Middle frontal gyrus (tissue), 1 donor: ENCODE measurements at regions not wholly inside any gene's neighbourhood (a gene's known extent, or its start where the extent isn't known, plus 50 kb on each side); places are given as distances from the start of the nearest gene placed in this dataset.

Source experiments
- DNase-seq: peaks from one replicate; pipeline ENCODE4 v3.0.0-alpha.2; 2015; ENCODE audit warnings: low spot score; ENCODE audit errors: extremely low spot score

DNA sequence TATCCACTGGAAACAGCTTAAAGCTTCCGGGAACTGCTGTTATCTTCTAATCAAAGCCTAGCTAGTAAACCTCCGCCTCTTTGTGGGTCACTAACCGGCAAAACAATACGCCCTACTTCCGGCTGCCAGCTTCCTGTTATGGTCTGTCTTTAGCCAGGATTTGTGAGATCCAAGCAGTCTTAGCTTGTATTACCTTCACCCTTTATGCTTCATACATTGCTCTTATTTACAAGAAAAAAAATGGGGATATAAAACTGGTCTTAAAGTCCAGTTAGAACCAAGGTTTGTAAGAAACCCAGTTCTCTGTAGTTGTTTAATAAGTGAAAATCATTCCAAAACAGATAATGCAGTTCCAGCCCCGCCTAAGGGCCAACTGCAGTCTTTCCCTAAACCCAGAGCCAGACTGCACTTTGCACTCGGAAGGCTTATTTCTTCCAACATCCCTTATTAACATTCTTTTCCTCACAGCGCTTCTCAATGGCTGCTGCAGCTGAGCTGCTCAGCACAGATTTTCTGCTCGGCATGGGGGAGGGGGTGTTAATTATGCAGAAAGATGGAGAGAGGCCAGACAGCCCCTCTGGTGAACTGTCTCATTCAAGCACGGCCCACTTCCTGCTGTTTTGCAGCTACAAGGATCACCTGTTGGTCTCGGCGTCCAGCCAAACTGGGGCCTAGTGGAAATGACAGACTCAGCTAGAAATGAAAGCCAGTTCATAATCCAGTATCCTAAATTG, 368.4 kb downstream of the KLF12 start:
- peak; percentile 37 for DNase-seq

DNA sequence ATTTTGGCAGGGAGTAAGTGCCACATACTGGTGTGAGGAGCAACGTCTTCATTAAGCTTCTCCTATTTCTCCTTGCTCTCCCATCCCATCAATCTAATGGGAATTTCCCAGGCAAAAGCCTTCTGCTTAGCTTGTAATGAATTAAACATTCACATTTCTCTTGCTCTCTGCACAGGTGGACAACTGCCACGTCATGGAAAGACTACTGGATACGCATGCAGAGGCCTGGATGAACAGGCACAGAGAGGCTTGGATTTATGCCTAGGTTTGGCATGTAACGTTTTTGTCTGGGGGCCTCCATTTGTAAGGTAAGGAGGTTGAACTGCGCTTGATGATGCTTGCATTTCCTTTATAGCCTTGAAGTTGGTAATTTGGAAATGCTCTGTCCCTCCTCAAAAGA, 374.8 kb downstream of the KLF12 start:
- no peak for DNase-seq

DNA sequence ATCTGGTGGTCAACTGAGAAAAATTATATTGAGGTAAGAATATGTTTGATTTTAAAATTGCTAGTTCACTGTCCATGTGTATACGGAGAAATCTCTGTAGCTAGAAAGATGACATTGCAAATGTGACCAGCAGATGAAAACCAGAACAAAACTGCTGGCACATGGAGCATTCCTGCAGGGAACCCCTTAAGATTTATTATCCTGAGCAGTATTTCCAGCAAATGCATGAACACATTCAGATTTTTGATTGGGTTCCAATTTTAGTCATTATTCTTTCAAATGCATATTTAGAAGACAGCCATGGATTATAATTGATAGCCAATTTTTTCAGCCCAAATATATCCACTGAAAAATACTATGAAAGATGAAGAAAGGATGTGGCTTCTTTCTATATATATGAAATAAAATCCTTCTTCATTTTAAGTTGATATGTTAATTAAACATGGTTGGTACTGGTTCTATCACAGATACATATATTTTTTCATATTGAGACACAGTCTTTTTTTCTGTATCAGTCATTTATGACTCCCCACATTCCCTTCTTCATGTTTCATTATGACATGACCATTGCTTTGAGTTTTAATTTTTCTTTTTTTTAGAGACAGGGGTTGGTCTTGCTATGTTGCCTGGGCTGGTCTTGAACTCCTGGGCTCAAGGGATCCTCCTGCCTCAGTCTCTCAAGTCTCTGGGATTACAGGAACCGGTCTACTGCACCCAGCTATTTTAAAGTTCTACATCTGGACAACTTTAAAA, 376.5 kb downstream of the KLF12 start:
- no peak for DNase-seq

DNA sequence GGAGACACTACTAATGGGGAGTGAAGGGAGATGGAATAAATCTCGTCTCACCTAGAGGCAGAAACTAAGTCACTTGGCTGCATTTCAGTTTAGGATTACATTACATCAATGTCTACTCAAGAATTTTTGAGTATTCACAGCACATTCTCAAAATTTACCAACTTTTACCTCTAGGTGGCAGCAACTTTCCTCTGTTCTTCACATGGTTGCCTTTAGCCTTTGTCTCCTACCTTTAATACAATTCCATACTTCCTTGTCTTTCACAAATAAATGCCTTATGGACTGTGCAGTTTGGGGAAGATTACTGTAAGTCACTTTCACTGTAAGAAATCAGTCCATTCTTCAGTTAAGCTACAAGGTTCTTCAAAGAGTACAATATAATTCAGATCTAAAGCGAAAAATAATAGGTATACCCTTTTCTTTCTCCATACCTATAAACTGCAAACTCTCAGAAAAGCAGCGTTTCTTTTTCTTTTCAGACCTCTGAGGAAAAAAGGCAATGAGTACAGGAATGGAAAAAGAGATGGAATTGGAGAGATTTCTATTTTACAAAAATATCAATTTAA, 379.4 kb downstream of the KLF12 start:
- DNase-seq, result peak; percentile 68

DNA sequence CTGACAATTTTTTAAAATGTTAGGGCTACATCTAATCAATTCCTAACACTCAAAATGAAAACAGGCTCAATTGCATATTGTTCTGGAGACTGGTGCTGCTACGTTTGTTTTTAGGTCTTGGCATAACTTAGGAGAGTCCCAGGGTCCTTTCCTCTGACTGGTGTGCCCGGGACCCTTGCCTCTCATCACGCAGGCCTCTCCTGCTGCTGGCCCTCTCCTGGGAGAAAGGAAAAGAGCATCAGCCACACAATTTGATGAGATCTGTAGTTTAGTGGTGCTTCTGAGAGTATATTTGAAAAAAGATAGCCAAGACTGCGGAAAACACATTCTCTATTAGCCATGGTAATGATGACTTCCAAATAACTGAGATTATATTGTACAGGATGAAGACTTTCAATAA, 380.0 kb downstream of the KLF12 start:
- no peak for DNase-seq

DNA sequence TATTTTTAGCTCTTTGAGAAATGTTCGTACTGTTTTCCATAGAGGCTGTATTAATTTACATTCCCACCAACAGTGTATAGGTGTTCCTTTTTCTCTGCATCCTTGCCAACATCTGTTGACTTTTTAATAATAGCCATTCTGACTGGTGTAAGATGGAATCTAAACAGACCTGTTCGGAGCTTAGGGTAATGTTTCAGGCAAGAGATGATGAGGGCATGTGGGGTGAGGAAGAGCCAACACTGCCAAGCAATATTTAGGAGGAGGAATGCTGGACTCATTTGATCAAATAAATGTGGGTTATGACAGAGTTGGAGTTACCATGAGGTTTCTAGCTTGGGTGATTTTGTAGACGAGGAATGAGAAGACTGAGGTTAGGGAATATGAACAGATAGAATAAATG, 382.9 kb downstream of the KLF12 start:
- no peak for DNase-seq

DNA sequence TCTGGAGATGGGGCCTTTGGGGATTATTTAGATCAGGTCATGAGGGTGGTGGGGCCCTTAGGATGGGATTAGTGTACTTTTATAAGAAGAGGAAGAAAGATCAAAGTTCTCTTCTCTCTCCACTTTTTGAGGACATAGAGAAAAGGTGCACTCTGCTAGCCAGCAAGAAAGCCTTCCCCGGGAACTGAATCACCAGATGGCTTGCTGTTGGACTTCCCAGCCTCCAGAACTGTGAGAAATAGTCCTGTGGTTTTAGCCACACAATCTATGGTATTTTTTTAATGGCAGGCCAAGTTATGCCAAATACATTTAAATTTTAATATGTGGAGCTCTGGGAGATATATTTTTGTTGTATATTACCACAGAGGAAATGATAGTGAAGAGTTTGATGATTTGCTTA, 385.8 kb downstream of the KLF12 start:
- no peak for DNase-seq

DNA sequence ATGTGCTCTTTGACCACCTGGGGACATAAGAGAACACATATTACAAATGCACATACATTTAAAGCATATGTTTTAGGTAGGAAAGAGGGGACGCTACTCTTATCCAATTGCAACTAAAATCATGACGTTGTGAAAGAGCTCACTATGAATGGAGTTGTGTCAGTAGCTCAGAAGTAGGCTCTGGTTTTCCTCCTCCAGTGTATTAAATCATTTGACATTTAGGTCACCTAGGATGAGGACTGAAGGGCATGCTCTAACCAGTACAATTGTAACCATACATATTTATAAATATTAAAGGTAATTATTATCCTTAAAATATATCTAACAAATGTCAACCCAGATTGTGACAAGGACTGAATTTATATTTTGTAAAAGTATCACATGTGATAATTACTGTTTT, 389.0 kb downstream of the KLF12 start:
- DNase-seq, result no peak

DNA sequence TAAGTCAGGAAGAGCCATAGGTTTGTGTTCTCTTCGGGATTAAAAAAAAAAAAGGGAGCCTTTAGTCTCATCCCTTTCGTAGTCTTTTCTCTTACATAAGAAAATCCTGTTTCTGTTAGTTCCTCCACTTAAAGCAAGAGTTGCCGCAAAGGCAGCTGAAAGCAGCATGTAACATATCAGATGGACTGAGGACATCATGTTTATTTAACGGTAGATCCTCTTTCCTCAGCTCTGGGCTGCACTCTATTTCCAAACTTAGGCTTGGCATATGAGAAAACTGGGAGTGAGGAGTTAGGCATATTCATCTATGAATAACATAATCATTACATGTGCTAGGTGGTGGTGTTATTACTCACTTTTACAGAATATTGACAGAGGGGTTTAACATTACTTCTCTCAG, 391.2 kb downstream of the KLF12 start:
- no peak for DNase-seq

DNA sequence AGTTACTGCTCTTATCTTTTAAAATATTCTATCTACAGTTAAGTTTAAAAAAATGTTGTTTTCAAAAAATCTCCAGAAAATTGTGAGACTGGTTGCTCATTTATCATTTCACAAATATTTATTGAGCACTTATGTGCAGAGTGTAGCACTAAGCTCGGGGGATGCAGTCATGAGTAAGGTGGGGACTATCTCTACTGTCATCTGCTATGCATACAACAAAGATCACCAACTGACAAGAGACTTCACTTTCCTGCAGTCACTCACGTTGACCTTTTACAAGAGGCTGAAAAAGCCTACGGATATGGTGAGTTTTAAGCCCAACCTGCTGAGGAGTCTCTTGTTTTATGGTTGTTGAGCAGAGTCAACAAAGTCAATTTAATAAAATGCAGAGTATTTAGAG, 392.5 kb downstream of the KLF12 start:
- no peak for DNase-seq

DNA sequence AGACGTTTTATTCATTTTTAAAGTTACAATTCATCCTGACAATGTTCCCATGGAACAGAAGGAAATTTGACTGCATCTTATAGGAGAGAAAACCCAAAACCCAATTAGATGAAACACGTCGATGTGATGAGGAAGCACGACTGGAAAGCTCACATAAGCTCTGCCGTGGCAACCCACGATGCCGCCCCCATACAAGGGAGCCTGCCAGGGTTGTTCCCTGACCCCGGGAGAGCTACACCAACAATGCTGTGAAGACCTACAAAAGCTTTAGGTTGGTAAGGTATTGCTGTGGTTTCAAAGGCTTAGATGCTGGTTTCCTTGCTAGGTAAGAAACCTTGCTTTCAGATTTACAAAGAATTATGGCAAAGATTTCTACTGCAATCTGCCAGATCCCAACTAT, 393.1 kb downstream of the KLF12 start:
- no peak for DNase-seq

DNA sequence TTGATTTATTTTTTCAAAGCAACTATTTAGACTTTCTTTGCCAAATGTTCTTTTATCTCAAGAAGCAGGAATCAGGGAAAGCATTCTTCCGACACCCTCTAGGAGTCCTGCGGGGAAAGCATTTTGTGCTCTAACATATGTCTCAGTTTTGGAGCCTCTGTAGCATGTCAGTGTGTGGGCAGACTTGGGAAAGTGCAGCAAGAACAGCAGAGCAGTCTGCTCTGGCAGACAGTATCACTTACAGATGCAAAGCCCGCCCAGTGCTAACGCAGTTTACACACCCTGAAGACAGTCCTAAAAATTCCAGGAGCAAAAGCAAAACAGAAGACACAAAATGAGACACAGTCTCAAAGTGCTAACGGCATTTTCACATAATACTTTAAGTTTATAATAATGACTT, 393.5 kb downstream of the KLF12 start:
- DNase-seq, result peak; percentile 50

DNA sequence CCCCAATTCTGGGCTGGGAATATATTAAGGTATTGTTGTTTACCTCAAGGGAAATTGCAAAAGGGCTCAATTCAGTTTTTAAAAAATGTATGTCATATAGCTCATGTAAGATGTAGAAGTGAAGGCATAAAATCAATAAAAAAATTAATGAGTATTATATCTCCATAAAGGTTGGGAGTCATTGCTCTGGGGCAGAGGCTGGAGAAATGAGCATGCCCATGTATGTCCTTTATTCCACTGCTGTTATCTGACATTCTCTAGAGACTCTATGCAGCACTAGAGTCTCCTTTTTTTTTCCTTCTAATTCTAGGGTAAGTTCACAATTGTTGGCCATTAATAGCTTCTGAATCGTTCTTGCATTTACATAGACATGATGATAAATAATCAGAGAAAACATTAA, 394.8 kb downstream of the KLF12 start:
- no peak for DNase-seq

DNA sequence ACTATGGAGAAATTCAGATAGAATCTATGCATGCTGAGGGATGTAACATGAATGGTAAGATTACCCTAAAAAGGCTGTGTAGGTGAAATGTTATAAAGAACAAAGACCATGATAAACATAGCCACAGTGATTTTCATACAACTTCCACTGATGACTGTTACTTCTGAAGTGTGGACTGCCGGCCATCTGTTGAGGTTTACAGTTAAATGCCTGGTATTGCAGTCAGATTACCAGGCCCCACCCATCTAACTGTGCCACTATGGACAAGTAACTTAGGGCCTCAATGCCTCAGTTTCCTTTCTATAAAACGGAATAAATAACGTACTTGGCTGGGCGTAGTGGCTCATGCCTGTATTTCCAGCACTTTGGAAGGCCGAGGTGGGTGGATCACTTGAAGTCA, 395.6 kb downstream of the KLF12 start:
- DNase-seq, result no peak

DNA sequence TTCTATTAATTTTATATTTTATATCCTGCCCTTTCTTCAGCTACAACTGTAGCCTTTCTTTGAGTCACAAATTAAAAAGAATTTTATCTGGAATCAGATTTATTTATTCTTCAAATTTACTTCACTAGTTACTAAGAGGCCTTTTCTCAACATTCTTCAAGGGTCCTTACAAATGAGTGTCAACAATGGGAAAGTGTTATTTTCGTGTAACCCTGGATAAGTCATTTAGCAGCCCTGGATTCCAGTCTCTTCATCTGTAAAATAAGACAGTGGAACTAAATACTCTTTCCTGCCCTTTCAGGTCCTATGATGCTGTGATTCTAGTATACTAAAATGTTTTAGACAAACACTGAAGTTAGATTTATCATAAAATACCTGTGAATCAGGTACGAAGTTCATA, 397.0 kb downstream of the KLF12 start:
- DNase-seq, result no peak

DNA sequence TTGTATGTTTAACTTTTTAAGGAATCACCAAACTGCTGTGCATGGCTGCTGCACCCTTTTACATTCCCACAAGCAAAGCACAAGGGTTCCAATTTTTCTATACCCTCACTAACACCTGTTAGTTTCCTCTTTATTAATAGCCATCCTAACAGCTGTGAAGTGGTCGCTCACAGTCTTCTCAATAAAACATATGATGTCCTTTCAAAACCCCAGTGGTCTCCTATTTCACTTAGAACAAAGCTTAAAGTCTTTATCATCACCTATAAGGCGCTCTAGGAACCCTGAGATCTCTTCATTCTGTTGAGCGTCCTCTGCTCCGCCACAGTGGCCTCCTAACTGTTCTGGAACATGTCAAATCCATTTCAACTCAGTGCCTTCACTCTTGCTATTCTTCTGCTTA, 400.5 kb downstream of the KLF12 start:
- DNase-seq, result no peak

DNA sequence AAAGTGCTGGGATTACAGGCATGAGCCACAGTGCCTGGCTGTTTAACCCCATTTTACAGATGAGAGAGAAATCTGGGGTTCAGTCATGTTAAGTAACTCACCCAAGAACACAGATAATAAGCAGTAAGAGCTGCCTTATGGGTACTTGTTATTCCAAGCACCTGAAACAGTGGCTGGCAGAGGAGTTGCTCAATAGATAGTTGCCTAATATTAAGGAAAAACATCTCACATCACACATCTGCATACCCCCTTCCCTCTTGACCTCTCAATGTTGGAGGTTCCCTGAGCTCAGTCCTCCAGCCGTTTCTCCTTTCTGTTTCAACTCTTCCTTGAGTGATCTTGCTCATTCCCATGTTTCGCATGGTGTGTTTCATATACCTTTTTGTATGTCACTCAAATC, 401.9 kb downstream of the KLF12 start:
- DNase-seq, result no peak

DNA sequence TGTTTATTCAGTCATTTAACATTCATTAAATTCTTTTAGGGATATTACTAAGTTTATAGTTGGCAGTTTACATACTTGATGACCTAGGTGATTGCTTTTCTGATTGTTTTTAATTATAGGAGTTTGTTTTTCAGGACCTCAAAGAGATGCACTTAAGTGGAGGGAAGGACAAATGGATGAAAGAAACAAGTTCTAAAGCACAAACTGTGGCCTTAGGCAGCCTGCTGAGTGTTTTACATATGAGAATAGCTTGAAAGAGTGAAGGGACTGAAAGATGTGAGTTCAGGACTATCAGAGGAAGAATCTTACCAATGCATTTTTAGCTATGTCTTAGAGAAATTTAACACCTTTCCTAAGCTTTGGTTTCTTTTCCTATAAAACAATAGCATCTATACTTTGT, 402.6 kb downstream of the KLF12 start:
- DNase-seq, result no peak

DNA sequence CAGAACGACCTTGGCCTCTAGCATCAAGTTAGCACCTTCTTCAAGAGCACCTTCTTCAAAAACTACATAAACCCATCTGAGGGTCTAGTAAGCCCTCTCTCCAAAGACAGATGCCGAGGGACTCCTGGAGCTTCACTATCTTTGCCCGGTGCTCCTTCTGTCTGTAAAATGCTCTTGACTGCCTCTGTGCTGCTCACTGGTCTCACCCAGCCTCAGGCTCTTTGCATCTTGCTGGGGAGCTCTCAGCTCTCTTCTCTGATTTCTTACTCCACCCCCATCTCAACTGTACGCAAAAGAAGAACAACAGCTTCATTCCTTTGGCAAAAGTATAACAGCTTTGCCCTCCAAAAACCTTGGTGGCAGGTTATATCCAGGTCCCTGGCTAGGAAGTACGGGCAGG, 404.2 kb downstream of the KLF12 start:
- DNase-seq, result no peak

DNA sequence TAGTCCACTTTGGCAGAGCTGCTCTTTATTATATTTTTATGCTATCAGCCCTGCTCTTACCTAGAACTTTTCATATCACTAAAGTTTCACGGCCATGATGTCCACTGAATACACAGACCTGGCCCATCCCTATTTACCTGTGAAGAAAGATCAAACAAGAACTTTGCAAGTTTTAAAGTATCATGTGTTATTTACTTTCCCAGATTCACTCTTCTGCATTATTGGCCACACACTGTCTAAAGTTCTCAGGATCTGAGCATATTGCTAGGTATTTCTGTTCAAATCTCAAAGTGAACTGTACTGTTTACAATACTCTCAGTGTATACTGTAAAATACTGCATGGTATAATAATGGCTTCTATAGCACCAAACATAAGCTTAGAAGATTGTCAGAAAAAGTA, 405.2 kb downstream of the KLF12 start:
- DNase-seq, result no peak

DNA sequence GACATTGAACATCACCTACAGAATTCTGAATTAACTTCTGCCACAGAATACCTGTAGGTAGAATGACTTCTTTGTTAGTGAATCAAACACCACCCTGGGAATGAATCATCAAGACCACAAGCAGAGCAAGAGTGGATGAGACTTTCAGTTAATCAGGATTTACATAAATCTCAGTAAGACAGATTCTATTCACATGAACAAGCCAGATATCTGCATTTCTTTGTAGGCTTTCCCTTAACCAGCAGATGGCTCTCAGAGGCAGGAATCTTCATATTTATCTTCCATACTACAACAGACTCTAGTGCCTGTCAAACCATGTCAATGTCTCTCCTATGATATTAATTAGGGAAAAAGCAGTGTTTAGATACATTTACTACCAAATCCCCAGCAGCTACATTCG, 412.1 kb downstream of the KLF12 start:
- no peak for DNase-seq

DNA sequence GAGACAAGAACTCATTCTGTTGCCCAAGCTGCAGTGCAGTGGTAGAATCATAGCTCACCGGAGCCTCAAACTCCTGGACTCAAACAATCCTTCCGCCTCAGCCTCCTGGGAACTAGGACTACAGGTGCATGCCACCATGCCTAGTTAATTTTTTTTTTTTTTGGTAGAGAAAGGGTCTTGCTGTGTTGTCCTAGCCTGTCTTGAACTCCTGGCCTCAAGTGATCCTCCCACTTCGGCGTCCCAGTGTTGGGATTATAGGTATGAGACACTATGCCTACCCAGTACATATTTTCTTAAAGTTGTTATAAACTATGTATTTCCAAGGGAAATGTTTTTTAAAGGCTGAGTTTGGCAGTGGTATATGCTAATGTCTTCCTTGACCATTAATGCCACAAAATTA, 412.6 kb downstream of the KLF12 start:
- no peak for DNase-seq
